B cell (primary cell): ENCODE measurements at regions not wholly inside any gene's neighbourhood (a gene's known extent, or its start where the extent isn't known, plus 50 kb on each side); places are given as distances from the start of the nearest gene placed in this dataset.
"Not testable (repeated sequence)": the region's sequence is repeated elsewhere in the genome, so short reads cannot be mapped to it uniquely, and the experiment has no call there.

Experiments
- ATAC-seq: fragments of 200-7000 bp; cut with Tn5 transposase; one replicate; pipeline ENCODE4 v1.10.0; 2021; ENCODE audit warnings: low read depth, mild to moderate bottlenecking, moderate number of reproducible peaks, moderate library complexity
- CTCF ChIA-PET: fragments of 350-600 bp; sonication (Branson Sonifier 250); formaldehyde crosslinking; loops from one replicate; lab custom pipeline; 2021; ENCODE audit warnings: antibody characterized with exemption, inconsistent platforms; lab: Charles Lee
- POLR2A ChIA-PET: fragments of 350-600 bp; sonication (Branson Sonifier 250); formaldehyde crosslinking; loops from one replicate; lab custom pipeline; 2021; ENCODE audit warnings: antibody characterized with exemption; lab: Charles Lee
- DNase-seq: peaks from one replicate; pipeline ENCODE4 v3.0.0; 2013
- H2AFZ ChIP-seq: 2 replicates; pipeline ENCODE4 v1.6.1; 2012; ENCODE audit warnings: mild to moderate bottlenecking, low read depth, low read length; ENCODE audit not compliant: insufficient read depth, poor library complexity, severe bottlenecking
- H3K27ac ChIP-seq, 2 donors: 1 replicate in 1 of 2; 2 replicates in 1 of 2; pipeline ENCODE4 v1.5.1; 2012 to 2013; ENCODE audit warnings: low read length in 2 of 2, mild to moderate bottlenecking in 2 of 2, moderate library complexity in 1 of 2
- H3K27me3 ChIP-seq, 4 experiments: fragments of 200-600 bp in 1 of 4; sonication (generic) in 1 of 4; replicated peaks in 1 of 4; 1 replicate in 2 of 4; 2 replicates in 2 of 4; pipeline versions ENCODE4 v1.6.1 to v1.7.0; 2013 to 2016; ENCODE audit warnings: low read length in 3 of 4, mild to moderate bottlenecking in 2 of 4, mixed read lengths in 1 of 4, moderate library complexity in 1 of 4; ENCODE audit not compliant: insufficient read depth in 4 of 4, control insufficient read depth in 3 of 4; ENCODE audit errors: control extremely low read depth in 1 of 4
- H3K36me3 ChIP-seq, 2 experiments: replicated peaks in 1 of 2; 1 replicate in 1 of 2; 2 replicates in 1 of 2; pipeline versions ENCODE4 v1.6.1 to v1.7.1; 2013; ENCODE audit warnings: low read length in 1 of 2; ENCODE audit not compliant: insufficient read depth in 2 of 2, control insufficient read depth in 1 of 2; ENCODE audit errors: control extremely low read depth in 1 of 2, extremely low read depth in 1 of 2
- H3K4me1 ChIP-seq, 2 donors: fragments of 200-600 bp in 1 of 2; sonication (generic) in 1 of 2; 1 replicate in 1 of 2; 2 replicates in 1 of 2; pipeline versions ENCODE4 v1.5.1 to v1.6.1; 2013 to 2017; ENCODE audit warnings: low read length in 2 of 2; ENCODE audit not compliant: control insufficient read depth in 2 of 2, insufficient read depth in 2 of 2
- H3K4me2 ChIP-seq: replicated peaks from 2 replicates; pipeline ENCODE3; 2012; ENCODE audit warnings: mild to moderate bottlenecking, low read depth, low read length; ENCODE audit not compliant: poor library complexity, severe bottlenecking
- H3K4me3 ChIP-seq, 5 experiments: fragments of 200-600 bp in 1 of 5; sonication (generic) in 1 of 5; 1 replicate in 3 of 5; 2 replicates in 2 of 5; pipeline versions ENCODE4 v1.5.1 to v1.7.0; 2011 to 2016; ENCODE audit warnings: low read length in 4 of 5, mild to moderate bottlenecking in 4 of 5, low read depth in 2 of 5, control low read depth in 1 of 5, moderate library complexity in 1 of 5; ENCODE audit not compliant: insufficient read depth in 1 of 5; ENCODE audit errors: control extremely low read depth in 1 of 5, extremely low read depth in 1 of 5
- H3K79me2 ChIP-seq: fragments of 200-600 bp; sonication (generic); one replicate; pipeline ENCODE4 v1.6.0; 2016; ENCODE audit warnings: low read length; ENCODE audit not compliant: control insufficient read depth, insufficient read depth
- H3K9ac ChIP-seq: fragments of 200-600 bp; sonication (generic); 2 replicates; pipeline ENCODE4 v1.6.1; 2017; ENCODE audit warnings: mild to moderate bottlenecking, low read length, moderate library complexity
- H3K9me3 ChIP-seq, 3 donors: one replicate each; pipeline versions ENCODE4 v1.6.1 to v1.7.1; 2013; ENCODE audit warnings: low read length in 2 of 3; ENCODE audit not compliant: control insufficient read depth in 2 of 3, insufficient read depth in 1 of 3; ENCODE audit errors: control extremely low read depth in 1 of 3
- H4K20me1 ChIP-seq: 2 replicates; pipeline ENCODE4 v1.6.0; 2012; ENCODE audit warnings: mild to moderate bottlenecking, low read length; ENCODE audit not compliant: insufficient read depth, control insufficient read depth, poor library complexity, severe bottlenecking
- H3K27ac Mint-ChIP-seq: one replicate; pipeline ENCODE4 v1.8.0; 2021; ENCODE audit warnings: mixed read lengths
- H3K27me3 Mint-ChIP-seq: one replicate; pipeline ENCODE4 v1.8.0; 2021; ENCODE audit warnings: mixed read lengths
- H3K4me1 Mint-ChIP-seq: one replicate; pipeline ENCODE4 v1.8.0; 2021; ENCODE audit warnings: mixed read lengths
- H3K4me3 Mint-ChIP-seq: one replicate; pipeline ENCODE4 v1.8.0; 2021; ENCODE audit warnings: mixed read lengths
- H3K9me3 Mint-ChIP-seq: one replicate; pipeline ENCODE4 v1.8.0; 2022; ENCODE audit warnings: mixed read lengths; ENCODE audit not compliant: insufficient read depth
- CTCF ChIP-seq: fragments of 200-600 bp; IDR thresholded peaks from one replicate; pipeline ENCODE4 v1.8.0; 2022; ENCODE audit warnings: antibody characterized with exemption, mild to moderate bottlenecking
- EZH2 ChIP-seq: IDR thresholded peaks from 2 replicates; pipeline ENCODE4 v1.6.1; 2012; ENCODE audit warnings: borderline replicate concordance, low read depth, mild to moderate bottlenecking, moderate library complexity, low read length; ENCODE audit not compliant: insufficient read depth, poor library complexity, severe bottlenecking
- WGBS: methylation state at CpG from one replicate; pipeline ENCODE4 v1.1.5; 2013; ENCODE audit warnings: missing lambda C conversion rate; ENCODE audit not compliant: insufficient coverage; 5-methylcytosine and 5-hydroxymethylcytosine counted together
- intact Hi-C: fragments of 100-400 bp; cut with micrococcal nuclease; formaldehyde crosslinking; loops from one replicate; pipeline ENCODE4 v1.10.0; 2022

- H3K4me2 ChIP-seq = no peak overlapping the region
- no peak overlapping the region for H3K27ac Mint-ChIP-seq
- H3K9me3 ChIP-seq = peaks cover 0 to 19% (median 0%) of the 10 kb centered on the region in 3 donors
- TF ChIP-seq EZH2 = no peak
- no peak for TF ChIP-seq CTCF
- no peaks in the 10 kb centered on the region for H3K4me1 Mint-ChIP-seq
- POLR2A ChIA-PET = no interaction called here
- H4K20me1 ChIP-seq = no peaks in the 10 kb centered on the region
- no peak overlapping the region for H3K9ac ChIP-seq
- CTCF ChIA-PET = no interaction called here
- WGBS = 93% methylated on average over 4 of the region's 6 CpGs
- no peaks in the 10 kb centered on the region for H3K79me2 ChIP-seq
- peaks cover 2% of the 10 kb centered on the region for H3K9me3 Mint-ChIP-seq
- H3K27me3 Mint-ChIP-seq = no peaks in the 10 kb centered on the region
- DNase-seq = no peak
- no peak for ATAC-seq
- no peaks in the 10 kb centered on the region for H3K36me3 ChIP-seq
- intact Hi-C loops = no loop called here
- no peak overlapping the region for H3K27ac ChIP-seq
- no peaks in the 10 kb centered on the region for H3K4me1 ChIP-seq
- H3K4me3 ChIP-seq = no peak overlapping the region
- no peaks in the 10 kb centered on the region for H3K27me3 ChIP-seq
- H3K4me3 Mint-ChIP-seq = no peak overlapping the region
- H2AFZ ChIP-seq = no peak overlapping the region
Measured at GRCh38 chr5:135743181-135743580, 91.3 kb upstream of the SLC25A48 start.

- H3K27ac Mint-ChIP-seq, H3K9ac ChIP-seq, H2AFZ ChIP-seq, H3K36me3 ChIP-seq, POLR2A ChIA-PET, ATAC-seq, H3K79me2 ChIP-seq, H3K4me1 Mint-ChIP-seq, CTCF ChIA-PET, H3K9me3 Mint-ChIP-seq, DNase-seq, H3K4me3 ChIP-seq, H3K27ac ChIP-seq, H3K4me2 ChIP-seq, H3K27me3 ChIP-seq, H3K4me3 Mint-ChIP-seq, H3K27me3 Mint-ChIP-seq, H3K4me1 ChIP-seq, intact Hi-C loops, H4K20me1 ChIP-seq: not testable (repeated sequence)
- peaks cover 0 to 19% (median 0%) of the 10 kb centered on the region in 3 donors for H3K9me3 ChIP-seq
- WGBS = 71% methylated on average over 3 of the region's 5 CpGs
Measured at GRCh38 chr5:135742240-135742639, 92.2 kb upstream of the SLC25A48 start.
